Heart right ventricle (tissue), 16 donors: ENCODE measurements at regions not wholly inside any gene's neighbourhood (a gene's known extent, or its start where the extent isn't known, plus 50 kb on each side); places are given as distances from the start of the nearest gene placed in this dataset.

ENCODE experiments used
- ATAC-seq, 8 donors: fragments of 200-7000 bp; cut with Tn5 transposase; one replicate each; pipeline ENCODE4 v1.9.1; 2020; ENCODE audit warnings: mild to moderate bottlenecking in 8 of 8, moderate library complexity in 8 of 8, moderate number of reproducible peaks in 1 of 8
- DNase-seq, 2 donors: peaks; one replicate each; pipeline ENCODE4 v3.0.0-alpha.2; 2020
- H3K27ac ChIP-seq, 10 donors: fragments of 200-600 bp; sonication (generic) in 2 of 10; one replicate each; pipeline versions ENCODE4 v1.5.0 to v1.8.0; 2020 to 2022; ENCODE audit warnings: mild to moderate bottlenecking in 3 of 10
- H3K27me3 ChIP-seq, 7 donors: fragments of 200-600 bp; one replicate each; pipeline ENCODE4 v1.8.0; 2021 to 2022; ENCODE audit warnings: mild to moderate bottlenecking in 2 of 7
- H3K36me3 ChIP-seq, 9 donors: fragments of 200-600 bp; sonication (generic) in 1 of 9; one replicate each; pipeline versions ENCODE4 v1.5.0 to v1.8.0; 2020 to 2022; ENCODE audit warnings: mild to moderate bottlenecking in 2 of 9
- H3K4me1 ChIP-seq, 9 donors: fragments of 200-600 bp; sonication (generic) in 1 of 9; one replicate each; pipeline versions ENCODE4 v1.5.0 to v1.8.0; 2020 to 2022; ENCODE audit warnings: mild to moderate bottlenecking in 4 of 9
- H3K4me3 ChIP-seq, 10 donors: fragments of 200-600 bp; sonication (generic) in 2 of 10; one replicate each; pipeline versions ENCODE4 v1.5.0 to v1.8.0; 2020 to 2022; ENCODE audit warnings: mild to moderate bottlenecking in 7 of 10, moderate library complexity in 2 of 10
- H3K9me3 ChIP-seq, 11 donors: fragments of 200-600 bp in 10 of 11; sonication (generic) in 2 of 11; one replicate each; pipeline versions ENCODE4 v1.5.0 to v1.8.0; 2013 to 2022; ENCODE audit warnings: mild to moderate bottlenecking in 2 of 11, control low read depth in 1 of 11, moderate library complexity in 1 of 11
- CTCF ChIP-seq, 9 donors: fragments of 200-600 bp; sonication (generic) in 2 of 9; IDR thresholded peaks; one replicate each; pipeline versions ENCODE4 v1.5.0 to v1.8.0; 2021 to 2022; ENCODE audit warnings: antibody characterized with exemption in 9 of 9, mild to moderate bottlenecking in 5 of 9, moderate library complexity in 1 of 9
- WGBS, 2 donors: extraction: QIAGEN DNeasy Blood & Tissue Kit; methylation state at CpG; one replicate each; pipeline ENCODE4 v1.1.7; 2013; ENCODE audit warnings: inconsistent platforms in 1 of 2; 5-methylcytosine and 5-hydroxymethylcytosine counted together
- intact Hi-C, 10 donors: fragments of 100-400 bp; cut with DNase I; formaldehyde crosslinking; loops; one replicate each; pipeline versions ENCODE4 v1.11.1 to v1.14.2; 2022
- donor health status: Arrhythmogenic right ventricular cardiomyopathy.
- donor health status: ischemic (EF 13 %, LVEDD 7.1; RV severe dilation, severe dysfunction).
- donor health status: healthy with polysubstance abuse.
- donor health status: DM: no; HTN: yes; CAD: no.
- donor health status: DM: no; HTN: no; CAD: no.
- donor health status: ischemic (EF 25% LVEDD 6.9; RV normal size, moderate dysfunction).
- donor health status: ischemic (EF 25% LVEDD 5.7; RV mildly dilated, moderate dysfunction).
- donor health status: healthy.
- donor health status: DM: yes; HTN: yes; CAD: no.
- donor health status: Ischemic cardiomyopathy.
- donor health status: ischemic (EF 35%, LVEDD 5.7; RV mildly dilated, moderate dysfunction).
- donor health status: nonischemic (EF 11% LVEDD 7.7; RV severe dilation, severe dysfunction).
- donor health status: DM: yes; HTN: yes; CAD: no.
- donor health status: PGD.
- donor health status: ischemic (EF 29% LVEDD 5.4; RV normal size, mild dysfunction).
- donor health status: nonischemic (EF 23%, LVEDD 6.1; RV moderate dilation, normal function).

DNA sequence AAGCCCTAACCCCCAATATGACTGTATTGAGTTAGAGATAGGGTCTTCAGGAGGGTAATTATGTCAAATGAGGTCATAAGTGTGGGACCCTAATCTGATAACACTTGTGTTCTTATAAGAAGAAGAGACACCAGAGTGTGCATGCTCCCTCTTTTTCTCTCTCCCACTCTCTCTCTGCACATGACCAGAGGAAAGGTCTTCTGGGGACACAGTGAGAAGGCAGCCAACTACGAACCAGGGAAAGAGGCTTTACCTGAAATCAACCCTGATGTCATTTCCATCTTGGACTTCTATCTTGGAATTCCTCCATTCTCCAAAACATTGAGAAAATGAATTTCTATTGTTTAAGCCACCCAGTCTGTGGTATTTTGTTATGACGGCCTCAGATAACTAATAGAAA lies 97.2 kb upstream of the MAD2L1 start:
- DNase-seq = no peak
- intact Hi-C loops = loop anchor here in 2 of 10 donors (5.0 to 10.0 kb wide), 2 partner anchors 551 to 938 kb away; no protein-coding TSS in a partner anchor
- Histone ChIP-seq H3K27me3 (no peaks in the 10 kb centered on the region), H3K4me3 (no peak overlapping the region), H3K36me3 (no peaks in the 10 kb centered on the region), H3K27ac (no peak overlapping the region), H3K4me1 (peaks cover 0 to 16% (median 7%) of the 10 kb centered on the region in 9 donors), H3K9me3 (no peaks in the 10 kb centered on the region)
- WGBS, 2 donors = 31 to 37% methylated on average over 2 of the region's 2 CpGs
- TF ChIP-seq CTCF (IDR thresholded peaks at IDR 0.05) = no peak
- ATAC-seq = peak in 3 of 8 donors; percentile 44 to 67 (median 53)

DNA sequence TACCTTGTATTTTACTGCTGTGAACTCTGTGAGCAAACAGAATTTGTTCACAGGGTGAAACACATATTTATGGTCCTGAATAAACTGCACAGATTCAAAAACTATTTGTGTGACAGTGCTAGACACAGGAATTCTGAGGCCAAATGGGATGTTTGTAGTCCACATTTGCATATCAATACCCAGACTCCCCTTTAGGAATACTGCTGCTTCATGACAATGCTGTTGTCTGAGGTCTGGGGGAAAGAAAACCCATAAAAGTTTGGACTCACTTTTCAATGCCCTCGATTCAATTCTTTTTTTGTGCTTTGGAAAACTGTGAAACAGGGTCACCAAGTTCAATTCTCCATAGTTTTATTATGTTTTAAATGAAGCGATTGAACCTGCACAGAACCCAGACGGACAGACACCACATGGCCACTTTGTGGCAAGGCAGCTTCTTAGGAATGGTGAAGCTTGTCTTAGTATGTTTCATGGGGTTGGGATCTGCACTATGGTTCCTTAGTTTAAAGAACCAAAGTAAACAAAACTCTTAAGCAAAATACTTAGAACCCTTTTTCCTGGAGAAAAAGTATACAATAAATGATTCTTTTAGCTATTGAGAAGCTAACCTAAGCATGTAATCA lies 92.3 kb upstream of the MAD2L1 start:
- TF ChIP-seq CTCF (IDR thresholded peaks at IDR 0.05) = no peak
- Histone ChIP-seq H3K27ac (no peak overlapping the region), H3K9me3 (no peaks in the 10 kb centered on the region), H3K36me3 (no peaks in the 10 kb centered on the region), H3K4me3 (no peak overlapping the region), H3K4me1 (peaks cover 0 to 6% (median 4%) of the 10 kb centered on the region in 9 donors), H3K27me3 (no peaks in the 10 kb centered on the region)
- intact Hi-C loops = loop anchor here in 8 of 10 donors (5.0 to 10.0 kb wide), 4 partner anchors 938 to 1096 kb away; no protein-coding TSS in a partner anchor
- DNase-seq (no peak), ATAC-seq (no peak)
- WGBS, 2 donors = 82 to 84% methylated on average over 3 of the region's 3 CpGs

DNA sequence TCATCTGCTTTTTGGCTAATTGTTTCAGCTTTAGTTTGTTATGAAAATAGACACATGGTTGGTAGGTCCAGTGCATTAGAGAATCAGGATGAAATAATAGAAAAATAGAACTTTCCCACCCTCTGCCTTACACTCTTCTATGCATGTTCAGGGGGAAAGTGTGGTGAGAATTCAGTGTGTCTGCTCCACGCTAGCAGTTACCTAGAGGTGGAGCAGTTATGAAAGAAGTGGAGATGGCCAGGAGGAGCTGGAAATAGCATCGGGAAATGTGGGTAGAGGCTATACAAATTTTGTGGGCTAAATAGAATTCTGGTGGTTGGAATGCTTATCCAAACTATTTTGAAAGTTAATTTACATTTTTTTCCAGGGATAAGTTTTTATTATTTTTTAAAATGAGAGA lies 91.4 kb upstream of the MAD2L1 start:
- no peak for ATAC-seq
- Histone ChIP-seq H3K27me3 (no peaks in the 10 kb centered on the region), H3K36me3 (no peaks in the 10 kb centered on the region), H3K4me3 (no peak overlapping the region), H3K4me1 (no peaks in the 10 kb centered on the region), H3K9me3 (no peaks in the 10 kb centered on the region), H3K27ac (no peak overlapping the region)
- 48 to 52% methylated on average over 2 of the region's 2 CpGs for WGBS, 2 donors
- DNase-seq = no peak
- intact Hi-C loops = loop anchor here in 8 of 10 donors (5.0 to 10.0 kb wide), 4 partner anchors 939 to 1097 kb away; no protein-coding TSS in a partner anchor
- TF ChIP-seq CTCF (IDR thresholded peaks at IDR 0.05) = peak in 1 of 9 donors; percentile 15

- intact Hi-C loops = loop anchor here (2.0 to 10.0 kb wide), 5 partner anchors 941 to 1099 kb away; no protein-coding TSS in a partner anchor
- Histone ChIP-seq H3K4me3 (no peak overlapping the region), H3K27ac (no peak overlapping the region), H3K27me3 (no peaks in the 10 kb centered on the region), H3K9me3 (no peaks in the 10 kb centered on the region), H3K36me3 (no peaks in the 10 kb centered on the region), H3K4me1 (no peaks in the 10 kb centered on the region)
- peak; percentile 44 to 80 (median 69) for TF ChIP-seq CTCF (IDR thresholded peaks at IDR 0.05)
- peak in 1 of 8 donors; percentile 52 for ATAC-seq
- DNase-seq = peak in 1 of 2 donors; percentile 19
- 30 to 35% methylated on average over 5 of the region's 5 CpGs for WGBS, 2 donors
These were observed 89.6 kb upstream of the MAD2L1 start for GRCh38 chr4:120156120-120156718.
